HepG2 (cell line): ENCODE measurements at regions not wholly inside any gene's neighbourhood (a gene's known extent, or its start where the extent isn't known, plus 50 kb on each side); places are given as distances from the start of the nearest gene placed in this dataset.

Experiments
- ATAC-seq: fragments of 200-7000 bp; cut with Tn5 transposase; 3 replicates; pipeline ENCODE4 v1.9.1; 2020; ENCODE audit warnings: mild to moderate bottlenecking, moderate library complexity
- BruUV-seq: library from RNA; stranded (reverse); fragments of 400-500 nt; replicated peaks from 2 replicates; lab custom pipeline; 2021; lab: Mats Ljungman, UMichigan
- CTCF ChIA-PET: fragments of 300-600 bp; formaldehyde crosslinking; extraction: SDS; loops from one replicate; lab custom pipeline; 2021; ENCODE audit warnings: low total read pairs, inconsistent platforms, low intra/inter-chr PET ratio; lab: Yijun Ruan, JAX
- POLR2A ChIA-PET: fragments of 350-600 bp; sonication (Branson Sonifier 250); formaldehyde crosslinking; loops from one replicate; lab custom pipeline; 2020; ENCODE audit warnings: antibody characterized with exemption, inconsistent platforms; lab: Yijun Ruan, JAX
- DNase-seq: peaks from one replicate; pipeline ENCODE4 v3.0.0-alpha.2; 2015; ENCODE audit warnings: low spot score
- FAIRE-seq: peaks from 3 replicates; lab custom pipeline; 2011; peaks lifted over from hg19 to GRCh38; lab: Jason Lieb, UNC
- H2AFZ ChIP-seq: one replicate; pipeline ENCODE4 v1.6.1; 2011; ENCODE audit warnings: low read length, inconsistent platforms
- H3K27ac ChIP-seq: fragments of 300-600 bp; 3 replicates; pipeline ENCODE4 v1.8.0; 2011; ENCODE audit warnings: mixed run types, mild to moderate bottlenecking, mixed read lengths, low read length, inconsistent platforms; ENCODE audit not compliant: insufficient read depth; ENCODE audit errors: extremely low read length
- H3K27me3 ChIP-seq, 2 experiments: fragments of 200-600 bp in 1 of 2; 2 replicates in 1 of 2; 3 replicates in 1 of 2; pipeline versions ENCODE4 v1.6.0 to v1.8.0; 2011; ENCODE audit warnings: low read length in 2 of 2, mild to moderate bottlenecking in 2 of 2, moderate library complexity in 2 of 2, inconsistent platforms in 1 of 2; ENCODE audit not compliant: insufficient read depth in 2 of 2, control insufficient read depth in 1 of 2
- H3K36me3 ChIP-seq, 2 experiments: fragments of 200-600 bp in 1 of 2; replicated peaks in 1 of 2; 2 replicates in 1 of 2; 3 replicates in 1 of 2; pipeline versions ENCODE4 v1.5.1 to v1.8.0; 2011; ENCODE audit warnings: low read length in 2 of 2, inconsistent platforms in 1 of 2; ENCODE audit not compliant: insufficient read depth in 2 of 2, control insufficient read depth in 1 of 2
- H3K4me1 ChIP-seq: 2 replicates; pipeline ENCODE4 v1.5.1; 2012; ENCODE audit warnings: low read length, inconsistent platforms; ENCODE audit not compliant: insufficient read depth
- H3K4me2 ChIP-seq: 2 replicates; pipeline ENCODE4 v1.6.0; 2011; ENCODE audit warnings: low read depth, low read length, inconsistent platforms
- H3K4me3 ChIP-seq, 3 experiments: fragments of 200-600 bp in 1 of 3; sonication (generic), shearing (Covaris generic) in 1 of 3; replicated peaks in 1 of 3; 2 replicates each; pipeline ENCODE4 v1.5.1; 2011 to 2016; ENCODE audit warnings: low read length in 3 of 3, inconsistent platforms in 2 of 3, low read depth in 2 of 3, mild to moderate bottlenecking in 2 of 3, control low read depth in 1 of 3, mixed read lengths in 1 of 3; ENCODE audit not compliant: insufficient read depth in 1 of 3
- H3K79me2 ChIP-seq: one replicate; pipeline ENCODE4 v1.6.1; 2011; ENCODE audit warnings: low read length, inconsistent platforms; ENCODE audit not compliant: insufficient read depth
- H3K9ac ChIP-seq: 2 replicates; pipeline ENCODE4 v1.6.0; 2011; ENCODE audit warnings: mild to moderate bottlenecking, low read depth, low read length, inconsistent platforms; ENCODE audit not compliant: insufficient read depth
- H3K9me3 ChIP-seq: 2 replicates; pipeline ENCODE4 v1.5.1; 2012; ENCODE audit warnings: mild to moderate bottlenecking, low read length
- H4K20me1 ChIP-seq: 2 replicates; pipeline ENCODE4 v1.6.0; 2011; ENCODE audit warnings: inconsistent platforms, mild to moderate bottlenecking, low read length, moderate library complexity; ENCODE audit not compliant: insufficient read depth
- CCDC6 ChIP-seq: sonication (generic); formaldehyde crosslinking; IDR thresholded peaks from 2 replicates; pipeline ENCODE4 v1.8.1; 2022; ENCODE audit warnings: mild to moderate bottlenecking, missing genetic modification reagents, moderate library complexity
- FOXJ3 ChIP-seq: sonication (generic); formaldehyde crosslinking; IDR thresholded peaks from 2 replicates; pipeline ENCODE4 v1.4.0; 2020; ENCODE audit warnings: missing genetic modification reagents, mild to moderate bottlenecking, borderline replicate concordance
- KMT2A ChIP-seq: sonication (generic); formaldehyde crosslinking; IDR thresholded peaks from 2 replicates; pipeline ENCODE4 v1.4.0; 2020; ENCODE audit warnings: missing genetic modification reagents
- MXD4 ChIP-seq: IDR thresholded peaks from 2 replicates; pipeline ENCODE4 v1.6.1; 2016; ENCODE audit warnings: mild to moderate bottlenecking, missing biosample characterization, missing genetic modification reagents
- NFE2L1 ChIP-seq: sonication (generic); formaldehyde crosslinking; IDR thresholded peaks from 2 replicates; pipeline ENCODE4 v1.4.0; 2020; ENCODE audit warnings: missing genetic modification reagents, mild to moderate bottlenecking, borderline replicate concordance
- RELA ChIP-seq: sonication (generic); formaldehyde crosslinking; IDR thresholded peaks from 2 replicates; pipeline ENCODE4 v1.4.0; 2020; ENCODE audit warnings: missing genetic modification reagents
- SP1 ChIP-seq, 2 experiments: fragments of 450-650 bp in 1 of 2; sonication (generic) in 1 of 2; formaldehyde crosslinking in 1 of 2; IDR thresholded peaks; 2 replicates each; pipeline versions ENCODE4 v1.4.0 to v1.6.1; 2016 to 2020; ENCODE audit warnings: missing genetic modification reagents in 1 of 2
- TBX2 ChIP-seq: sonication (generic); formaldehyde crosslinking; IDR thresholded peaks from 2 replicates; pipeline ENCODE4 v1.5.0; 2020; ENCODE audit warnings: missing genetic modification reagents, mild to moderate bottlenecking, borderline replicate concordance
- ZBTB7B ChIP-seq: sonication (generic); formaldehyde crosslinking; IDR thresholded peaks from 2 replicates; pipeline ENCODE4 v1.4.0; 2020; ENCODE audit warnings: missing genetic modification reagents
- ZNF44 ChIP-seq: sonication (generic); formaldehyde crosslinking; IDR thresholded peaks from 2 replicates; pipeline ENCODE4 v1.5.1; 2020; ENCODE audit warnings: mild to moderate bottlenecking, missing genetic modification reagents
- ZNF776 ChIP-seq: sonication (generic); formaldehyde crosslinking; IDR thresholded peaks from 2 replicates; pipeline ENCODE4 v1.4.0; 2020; ENCODE audit warnings: mild to moderate bottlenecking, missing genetic modification reagents
- ZNF788 ChIP-seq: sonication (generic); formaldehyde crosslinking; IDR thresholded peaks from 2 replicates; pipeline ENCODE4 v1.5.0; 2020; ENCODE audit warnings: mild to moderate bottlenecking, missing genetic modification reagents, borderline replicate concordance
- WGBS: methylation state at CpG from one replicate; pipeline ENCODE4 v1.1.6; 2017; ENCODE audit warnings: low lambda C conversion rate; 5-methylcytosine and 5-hydroxymethylcytosine counted together
- in situ Hi-C: cut with HindIII; loops from 2 replicates; pipeline ENCODE4 v1.10.0; 2017; ENCODE audit warnings: low pct_unique_long_range_greater_than_20kb; ENCODE audit not compliant: extremely low pct_ligation_motif_present
- intact Hi-C: fragments of 100-400 bp; cut with micrococcal nuclease; formaldehyde crosslinking; loops from one replicate; pipeline ENCODE4 v1.10.0; 2022; ENCODE audit not compliant: unreplicated experiment
- TF ChIP-seq, protein P1 (sequence below): sonication (generic); formaldehyde crosslinking; IDR thresholded peaks from 2 replicates; pipeline ENCODE4 v1.4.0; 2020; ENCODE audit warnings: missing genetic modification reagents, low read depth, mild to moderate bottlenecking, borderline replicate concordance
- TF ChIP-seq, protein P2 (sequence below): sonication (generic); formaldehyde crosslinking; IDR thresholded peaks from 2 replicates; pipeline ENCODE4 v1.4.0; 2020; ENCODE audit warnings: missing genetic modification reagents
- TF ChIP-seq, protein P3 (sequence below): fragments of 450-650 bp; IDR thresholded peaks from 2 replicates; pipeline ENCODE4 v1.6.1; 2016

DNA sequence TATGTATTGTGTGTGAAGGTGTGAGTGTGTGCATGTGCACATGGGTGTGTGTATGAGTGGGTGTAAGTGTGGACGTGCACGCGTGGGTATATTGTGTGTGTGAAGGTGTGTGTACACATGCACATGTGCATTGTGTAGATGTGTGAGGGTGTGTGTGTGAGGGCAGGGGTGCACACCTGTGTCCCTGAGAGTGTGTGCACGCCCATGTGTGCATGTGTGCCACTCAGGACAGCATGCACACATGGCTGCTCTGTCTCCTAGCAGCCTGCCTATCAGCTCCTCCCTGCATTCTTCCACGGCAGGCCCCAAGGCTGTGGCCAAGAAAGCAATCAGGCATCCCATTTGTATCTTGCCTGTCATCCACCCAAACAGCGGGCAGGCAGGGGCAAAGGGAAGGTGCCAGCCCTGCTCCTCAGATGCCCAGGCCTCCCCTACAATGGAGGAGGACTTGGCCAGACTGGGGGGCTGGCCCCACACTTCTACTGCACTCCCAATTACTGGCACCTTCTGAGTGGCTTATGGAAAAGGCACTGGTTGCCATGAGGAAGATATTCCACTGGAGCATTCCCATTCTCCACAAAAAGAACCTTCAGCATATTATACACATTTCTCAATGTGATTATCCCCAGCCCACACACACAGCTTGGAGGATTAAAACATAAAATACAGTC lies 380.4 kb upstream of the ZMIZ1 start:
- H3K27ac ChIP-seq: no peak overlapping the region
- TF ChIP-seq RELA (CRISPR knock-in tag): no peak
- no peak for TF ChIP-seq NFE2L1 (CRISPR knock-in tag)
- TF ChIP-seq FOXJ3 (CRISPR knock-in tag): no peak
- no peak for TF ChIP-seq ZNF788 (CRISPR knock-in tag)
- TF ChIP-seq CCDC6 (CRISPR knock-in tag): no peak
- TF ChIP-seq, protein P1, sequence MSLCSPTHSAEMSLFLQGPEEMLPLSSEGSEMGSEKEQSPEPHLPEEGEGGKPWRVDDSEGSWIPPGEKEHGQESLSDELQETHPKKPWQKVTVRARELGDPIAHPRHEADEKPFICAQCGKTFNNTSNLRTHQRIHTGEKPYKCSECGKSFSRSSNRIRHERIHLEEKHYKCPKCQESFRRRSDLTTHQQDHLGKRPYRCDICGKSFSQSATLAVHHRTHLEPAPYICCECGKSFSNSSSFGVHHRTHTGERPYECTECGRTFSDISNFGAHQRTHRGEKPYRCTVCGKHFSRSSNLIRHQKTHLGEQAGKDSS: no peak
- TF ChIP-seq, protein P2, sequence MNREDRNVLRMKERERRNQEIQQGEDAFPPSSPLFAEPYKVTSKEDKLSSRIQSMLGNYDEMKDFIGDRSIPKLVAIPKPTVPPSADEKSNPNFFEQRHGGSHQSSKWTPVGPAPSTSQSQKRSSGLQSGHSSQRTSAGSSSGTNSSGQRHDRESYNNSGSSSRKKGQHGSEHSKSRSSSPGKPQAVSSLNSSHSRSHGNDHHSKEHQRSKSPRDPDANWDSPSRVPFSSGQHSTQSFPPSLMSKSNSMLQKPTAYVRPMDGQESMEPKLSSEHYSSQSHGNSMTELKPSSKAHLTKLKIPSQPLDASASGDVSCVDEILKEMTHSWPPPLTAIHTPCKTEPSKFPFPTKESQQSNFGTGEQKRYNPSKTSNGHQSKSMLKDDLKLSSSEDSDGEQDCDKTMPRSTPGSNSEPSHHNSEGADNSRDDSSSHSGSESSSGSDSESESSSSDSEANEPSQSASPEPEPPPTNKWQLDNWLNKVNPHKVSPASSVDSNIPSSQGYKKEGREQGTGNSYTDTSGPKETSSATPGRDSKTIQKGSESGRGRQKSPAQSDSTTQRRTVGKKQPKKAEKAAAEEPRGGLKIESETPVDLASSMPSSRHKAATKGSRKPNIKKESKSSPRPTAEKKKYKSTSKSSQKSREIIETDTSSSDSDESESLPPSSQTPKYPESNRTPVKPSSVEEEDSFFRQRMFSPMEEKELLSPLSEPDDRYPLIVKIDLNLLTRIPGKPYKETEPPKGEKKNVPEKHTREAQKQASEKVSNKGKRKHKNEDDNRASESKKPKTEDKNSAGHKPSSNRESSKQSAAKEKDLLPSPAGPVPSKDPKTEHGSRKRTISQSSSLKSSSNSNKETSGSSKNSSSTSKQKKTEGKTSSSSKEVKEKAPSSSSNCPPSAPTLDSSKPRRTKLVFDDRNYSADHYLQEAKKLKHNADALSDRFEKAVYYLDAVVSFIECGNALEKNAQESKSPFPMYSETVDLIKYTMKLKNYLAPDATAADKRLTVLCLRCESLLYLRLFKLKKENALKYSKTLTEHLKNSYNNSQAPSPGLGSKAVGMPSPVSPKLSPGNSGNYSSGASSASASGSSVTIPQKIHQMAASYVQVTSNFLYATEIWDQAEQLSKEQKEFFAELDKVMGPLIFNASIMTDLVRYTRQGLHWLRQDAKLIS (CRISPR knock-in tag): no peak
- TF ChIP-seq, protein P3, sequence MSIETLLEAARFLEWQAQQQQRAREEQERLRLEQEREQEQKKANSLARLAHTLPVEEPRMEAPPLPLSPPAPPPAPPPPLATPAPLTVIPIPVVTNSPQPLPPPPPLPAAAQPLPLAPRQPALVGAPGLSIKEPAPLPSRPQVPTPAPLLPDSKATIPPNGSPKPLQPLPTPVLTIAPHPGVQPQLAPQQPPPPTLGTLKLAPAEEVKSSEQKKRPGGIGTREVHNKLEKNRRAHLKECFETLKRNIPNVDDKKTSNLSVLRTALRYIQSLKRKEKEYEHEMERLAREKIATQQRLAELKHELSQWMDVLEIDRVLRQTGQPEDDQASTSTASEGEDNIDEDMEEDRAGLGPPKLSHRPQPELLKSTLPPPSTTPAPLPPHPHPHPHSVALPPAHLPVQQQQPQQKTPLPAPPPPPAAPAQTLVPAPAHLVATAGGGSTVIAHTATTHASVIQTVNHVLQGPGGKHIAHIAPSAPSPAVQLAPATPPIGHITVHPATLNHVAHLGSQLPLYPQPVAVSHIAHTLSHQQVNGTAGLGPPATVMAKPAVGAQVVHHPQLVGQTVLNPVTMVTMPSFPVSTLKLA: peak; percentile 54
- no peak for TF ChIP-seq ZBTB7B (CRISPR knock-in tag)
- TF ChIP-seq TBX2 (CRISPR knock-in tag): no peak
- 0 out of 2 replicates have a peak, but pooled peaks have one; percentile 14 for TF ChIP-seq SP1 (IDR thresholded peaks at IDR 0.05)
- TF ChIP-seq SP1 (CRISPR knock-in tag; IDR thresholded peaks at IDR 0.05): no peak
- no peak for TF ChIP-seq KMT2A
- no peak for TF ChIP-seq ZNF776
- no peak for TF ChIP-seq MXD4 (CRISPR knock-in tag)
- TF ChIP-seq ZNF44 (CRISPR knock-in tag): no peak
- TF ChIP-seq, all 625 proteins: peak for 2
- Histone ChIP-seq H3K9ac (no peak overlapping the region), H3K9me3 (no peaks in the 10 kb centered on the region), H3K36me3 (no peaks in the 10 kb centered on the region), H3K27me3 (peaks cover 0 to 8% of the 10 kb centered on the region in 2 experiments; a peak in 2 of 5 replicates), H3K4me1 (peaks cover 11% of the 10 kb centered on the region), H3K4me2 (no peak overlapping the region), H3K79me2 (no peaks in the 10 kb centered on the region), H3K4me3 (no peak overlapping the region), H2AFZ (no peak overlapping the region), H4K20me1 (no peaks in the 10 kb centered on the region)
- WGBS: 57% methylated on average over 5 of the region's 6 CpGs
- in situ Hi-C loops (no loop called here), intact Hi-C loops (no loop called here)
- CTCF ChIA-PET: no interaction called here
- DNase-seq (no peak), FAIRE-seq (no peak), ATAC-seq (no peak)
- POLR2A ChIA-PET: no interaction called here
- BruUV-seq: no TSS peak
